Renal cortical epithelial cell (primary cell): ENCODE measurements at regions not wholly inside any gene's neighbourhood (a gene's known extent, or its start where the extent isn't known, plus 50 kb on each side); places are given as distances from the start of the nearest gene placed in this dataset.
"Not testable (repeated sequence)": the region's sequence is repeated elsewhere in the genome, so short reads cannot be mapped to it uniquely, and the experiment has no call there.

Experiments used
- DNase-seq: peaks from one replicate; pipeline ENCODE4 v3.0.0-alpha.2; 2011; ENCODE audit warnings: low read depth

GRCh38 chr2:95686056-95686825 is 94.4 kb downstream of the TRIM43 start:
- DNase-seq = peak; percentile 27

GRCh38 chr2:95687852-95688251 is 96.1 kb downstream of the TRIM43 start:
- DNase-seq = peak; percentile 71

DNA sequence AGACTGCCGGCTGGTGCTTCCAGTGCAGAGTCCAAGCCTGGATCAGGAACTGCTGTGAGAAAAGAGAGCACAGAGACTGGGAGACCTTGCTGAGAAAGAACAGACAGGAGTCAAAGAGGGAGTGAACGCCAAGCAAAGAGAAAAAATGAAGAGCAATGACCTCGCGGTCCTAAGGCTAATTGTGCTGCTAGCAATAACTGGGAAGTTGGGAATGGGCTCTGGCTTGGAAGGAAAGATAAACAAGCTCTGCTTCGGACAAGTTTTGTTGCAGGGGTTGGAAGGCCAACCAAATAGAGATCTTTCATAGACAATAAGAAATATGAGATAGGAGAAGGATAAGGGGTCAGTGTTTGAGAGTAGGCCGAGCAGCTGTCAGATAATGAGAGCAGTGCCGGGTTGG is 99.4 kb downstream of the TRIM43 start:
- not testable (repeated sequence) for DNase-seq

DNA sequence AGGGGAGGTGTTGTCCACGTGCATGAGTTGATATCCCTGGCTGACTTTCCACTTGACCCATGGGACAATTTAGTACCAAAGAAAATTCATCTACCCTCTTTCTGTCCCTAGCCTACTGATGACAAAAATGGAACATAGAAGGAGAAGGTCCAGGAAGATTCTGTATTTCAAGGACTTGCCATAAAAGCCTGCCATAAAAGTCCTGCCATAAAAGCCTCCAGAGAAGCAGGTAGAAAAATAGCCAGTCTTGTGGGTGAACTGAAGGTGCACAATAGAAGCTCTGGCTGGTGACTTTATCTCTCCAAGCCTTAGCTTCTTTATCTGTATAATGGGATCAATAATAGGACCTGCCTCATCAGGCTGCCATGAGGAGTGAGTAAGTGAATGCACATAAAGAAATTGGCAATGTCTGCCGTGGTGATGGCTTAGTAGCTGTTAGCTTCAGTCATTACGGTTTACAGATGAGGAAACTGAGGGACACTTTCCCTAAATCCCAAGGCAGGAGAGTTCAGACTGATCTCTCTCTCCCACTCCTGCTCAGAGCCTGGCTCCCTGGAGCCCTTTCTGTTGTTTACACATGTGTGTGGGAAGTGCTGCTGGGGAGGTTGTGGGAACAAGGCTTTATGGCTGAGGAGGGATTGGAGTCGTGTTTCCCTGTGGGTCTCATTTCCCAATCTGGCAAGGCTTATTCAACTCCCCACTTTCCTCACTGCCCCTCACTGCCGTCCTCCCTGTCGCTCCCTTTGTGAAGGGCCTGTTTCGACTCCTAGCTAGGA is 101.5 kb downstream of the TRIM43 start:
- DNase-seq = not testable (repeated sequence)

GRCh38 chr2:95695613-95696012 is 103.8 kb downstream of the TRIM43 start:
- no peak for DNase-seq

- peak; percentile 35 for DNase-seq
Measured at GRCh38 chr2:95698146-95698545, 106.3 kb downstream of the TRIM43 start.

GRCh38 chr2:95699201-95700184 is 107.7 kb downstream of the TRIM43 start:
- not testable (repeated sequence) for DNase-seq

- no peak for DNase-seq
Measured at GRCh38 chr2:95700519-95700918, 108.7 kb downstream of the TRIM43 start.

GRCh38 chr2:95702471-95702870 is 110.7 kb downstream of the TRIM43 start:
- no peak for DNase-seq

DNA sequence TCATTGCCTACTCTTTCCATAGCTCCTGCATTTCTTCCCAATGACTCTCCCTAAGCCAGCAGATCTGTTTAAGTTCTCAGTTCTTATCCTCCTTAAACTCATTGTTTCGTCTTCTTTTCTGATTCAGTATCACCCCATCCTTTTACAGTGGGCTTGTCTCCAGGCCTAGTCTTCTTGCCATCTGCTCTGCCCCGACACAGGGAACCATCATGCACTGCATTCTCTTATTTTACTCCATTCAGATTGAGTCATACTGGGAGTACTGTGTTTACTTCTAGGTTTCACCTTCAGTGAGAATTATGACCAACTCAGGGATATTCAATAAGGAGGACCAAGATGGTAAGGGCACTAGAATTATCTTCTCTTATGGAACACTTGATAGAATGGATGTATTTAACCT is 115.4 kb downstream of the TRIM43 start:
- not testable (repeated sequence) for DNase-seq

GRCh38 chr2:95707837-95708236 is 116.0 kb downstream of the TRIM43 start:
- DNase-seq = no peak

DNA sequence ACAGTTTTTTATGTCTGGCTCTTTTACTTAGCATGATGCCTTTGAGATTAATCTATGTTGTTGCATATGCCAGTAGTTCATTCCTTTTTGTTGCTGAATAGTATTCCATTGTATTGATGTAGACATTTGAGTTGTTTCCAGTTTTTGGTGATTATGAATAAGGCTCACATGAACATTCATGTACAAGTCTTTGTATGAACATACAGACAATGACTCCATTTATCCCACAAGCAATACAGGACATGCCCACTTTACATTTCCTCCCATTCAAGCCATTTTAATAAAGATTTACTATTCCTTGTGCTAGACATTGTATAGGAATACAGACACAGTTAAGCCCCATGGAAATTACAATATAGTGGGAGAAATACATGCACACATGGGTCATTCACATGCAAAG is 118.0 kb downstream of the TRIM43 start:
- DNase-seq = no peak

GRCh38 chr2:95713470-95714177 is 121.8 kb downstream of the TRIM43 start:
- DNase-seq = not testable (repeated sequence)

- DNase-seq = not testable (repeated sequence)
Measured at GRCh38 chr2:95714398-95714797, 122.6 kb downstream of the TRIM43 start.

- DNase-seq = no peak
Measured at GRCh38 chr2:95719473-95720060, 127.8 kb downstream of the TRIM43 start.

DNA sequence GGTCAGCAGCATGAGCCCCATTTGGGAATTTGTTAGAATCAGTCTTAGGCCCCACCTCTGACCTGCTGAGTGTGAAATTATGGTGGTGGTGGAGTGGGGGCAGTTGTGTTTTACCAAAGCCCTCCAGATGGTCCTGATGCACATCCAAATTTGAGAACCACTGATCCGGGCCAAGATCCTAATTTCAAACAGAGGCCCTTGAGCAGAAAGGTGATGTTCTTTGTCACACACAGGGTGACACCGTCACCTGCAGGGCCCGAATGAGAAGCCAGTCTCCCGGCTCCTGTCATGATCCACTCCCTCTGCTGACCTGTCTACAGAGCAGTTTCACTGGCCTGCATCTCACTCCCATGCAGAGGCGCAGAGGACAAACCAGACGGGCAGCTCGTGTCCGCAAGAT is 129.9 kb downstream of the TRIM43 start:
- no peak for DNase-seq

GRCh38 chr2:95722131-95722697 is 130.4 kb downstream of the TRIM43 start:
- DNase-seq = no peak

DNA sequence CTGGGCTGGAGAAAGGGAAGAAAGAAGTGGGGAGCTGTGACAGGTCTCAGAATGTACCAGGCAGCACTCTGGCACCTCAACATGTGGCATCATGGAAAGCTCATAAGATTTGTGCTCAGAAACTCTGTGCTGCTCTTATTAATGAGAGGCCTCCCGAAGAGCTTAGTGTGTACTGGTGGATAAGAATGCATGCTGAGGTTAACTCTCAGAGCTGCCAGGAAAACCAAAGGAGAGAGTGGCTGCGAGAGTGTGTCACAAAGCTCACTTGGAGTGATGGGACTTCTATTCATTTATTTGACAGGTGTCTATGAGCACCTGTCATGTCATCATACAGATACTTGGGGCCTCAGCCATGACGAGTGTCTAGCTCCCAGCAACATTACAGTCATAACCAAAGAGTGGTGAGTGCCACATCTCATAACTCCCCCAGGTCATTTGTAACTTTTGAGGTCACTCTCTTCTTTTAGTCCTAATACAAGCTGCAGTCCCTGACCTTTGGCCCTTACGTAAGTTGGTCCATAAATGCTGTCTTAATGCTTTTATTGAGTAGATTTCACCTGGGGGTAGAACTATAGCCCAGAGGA is 131.9 kb downstream of the TRIM43 start:
- DNase-seq = not testable (repeated sequence)

GRCh38 chr2:95725191-95725590 is 133.4 kb downstream of the TRIM43 start:
- DNase-seq = not testable (repeated sequence)

GRCh38 chr2:95725677-95726076 is 133.9 kb downstream of the TRIM43 start:
- not testable (repeated sequence) for DNase-seq
